HG03571 (cell line): ENCODE measurements at regions not wholly inside any gene's neighbourhood (a gene's known extent, or its start where the extent isn't known, plus 50 kb on each side); places are given as distances from the start of the nearest gene placed in this dataset.

ENCODE experiments used
- ATAC-seq: cut with Tn5 transposase; IDR thresholded peaks from one replicate; pipeline ENCODE4 v1.9.1; 2021; ENCODE audit not compliant: unreplicated experiment

- no peak for ATAC-seq
Measured at GRCh38 chr1:191572479-191572878, 585.8 kb upstream of the RGS18 start.

- no peak for ATAC-seq
Measured at GRCh38 chr1:191575180-191575579, 583.1 kb upstream of the RGS18 start.

GRCh38 chr1:191575746-191576145 is 582.5 kb upstream of the RGS18 start:
- no peak for ATAC-seq

- no peak for ATAC-seq
Measured at GRCh38 chr1:191577213-191577612, 581.0 kb upstream of the RGS18 start.

GRCh38 chr1:191578281-191578680 is 580.0 kb upstream of the RGS18 start:
- no peak for ATAC-seq

GRCh38 chr1:191579019-191579418 is 579.2 kb upstream of the RGS18 start:
- ATAC-seq = no peak

GRCh38 chr1:191582169-191582568 is 576.1 kb upstream of the RGS18 start:
- no peak for ATAC-seq

GRCh38 chr1:191585095-191585494 is 573.2 kb upstream of the RGS18 start:
- no peak for ATAC-seq

GRCh38 chr1:191588905-191589304 is 569.4 kb upstream of the RGS18 start:
- no peak for ATAC-seq

- no peak for ATAC-seq
Measured at GRCh38 chr1:191589536-191589935, 568.7 kb upstream of the RGS18 start.

GRCh38 chr1:191590578-191590977 is 567.7 kb upstream of the RGS18 start:
- ATAC-seq = no peak

GRCh38 chr1:191592039-191592438 is 566.2 kb upstream of the RGS18 start:
- ATAC-seq = no peak

- no peak for ATAC-seq
Measured at GRCh38 chr1:191592907-191593306, 565.4 kb upstream of the RGS18 start.

- ATAC-seq = no peak
Measured at GRCh38 chr1:191595170-191595569, 563.1 kb upstream of the RGS18 start.

GRCh38 chr1:191608367-191608766 is 549.9 kb upstream of the RGS18 start:
- ATAC-seq = no peak

- no peak for ATAC-seq
Measured at GRCh38 chr1:191609305-191609704, 549.0 kb upstream of the RGS18 start.

- ATAC-seq = no peak
Measured at GRCh38 chr1:191615101-191615821, 543.0 kb upstream of the RGS18 start.

- no peak for ATAC-seq
Measured at GRCh38 chr1:191618181-191618580, 540.1 kb upstream of the RGS18 start.

- no peak for ATAC-seq
Measured at GRCh38 chr1:191620883-191621282, 537.4 kb upstream of the RGS18 start.

GRCh38 chr1:191624044-191624443 is 534.2 kb upstream of the RGS18 start:
- ATAC-seq = no peak

GRCh38 chr1:191629836-191630235 is 528.4 kb upstream of the RGS18 start:
- no peak for ATAC-seq

GRCh38 chr1:191634801-191635508 is 523.3 kb upstream of the RGS18 start:
- ATAC-seq = no peak

GRCh38 chr1:191636345-191636744 is 521.9 kb upstream of the RGS18 start:
- no peak for ATAC-seq
